Activated B cell treated with CpG ODN at 0.5 μM for 24 hours (primary cell): ENCODE measurements at regions not wholly inside any gene's neighbourhood (a gene's known extent, or its start where the extent isn't known, plus 50 kb on each side); places are given as distances from the start of the nearest gene placed in this dataset.

Experiments used
- ATAC-seq: fragments of 200-7000 bp; cut with Tn5 transposase; one replicate; pipeline ENCODE4 v1.10.0; 2021; ENCODE audit warnings: low read depth, mild to moderate bottlenecking, moderate library complexity
- CTCF ChIA-PET: fragments of 350-600 bp; sonication (Branson Sonifier 250); formaldehyde crosslinking; loops from one replicate; lab custom pipeline; 2021; ENCODE audit warnings: antibody characterized with exemption; lab: Charles Lee
- POLR2A ChIA-PET: fragments of 350-600 bp; sonication (Branson Sonifier 250); formaldehyde crosslinking; loops from one replicate; lab custom pipeline; 2021; ENCODE audit warnings: antibody characterized with exemption; lab: Charles Lee
- DNase-seq: peaks from one replicate; pipeline ENCODE4 v3.0.0; 2022
- H3K27ac Mint-ChIP-seq: one replicate; pipeline ENCODE4 v1.8.0; 2020; ENCODE audit warnings: mixed read lengths
- H3K27me3 Mint-ChIP-seq: one replicate; pipeline ENCODE4 v1.8.0; 2021; ENCODE audit warnings: mixed read lengths
- H3K36me3 Mint-ChIP-seq: one replicate; pipeline ENCODE4 v1.8.0; 2021; ENCODE audit warnings: low read depth, mixed read lengths
- H3K4me1 Mint-ChIP-seq: one replicate; pipeline ENCODE4 v1.8.0; 2021; ENCODE audit warnings: mixed read lengths
- H3K4me3 Mint-ChIP-seq: one replicate; pipeline ENCODE4 v1.8.0; 2020; ENCODE audit warnings: mild to moderate bottlenecking, mixed read lengths
- H3K9me3 Mint-ChIP-seq: one replicate; pipeline ENCODE4 v1.8.0; 2020; ENCODE audit warnings: mixed read lengths
- intact Hi-C: fragments of 100-400 bp; cut with micrococcal nuclease; formaldehyde crosslinking; loops from one replicate; pipeline ENCODE4 v1.15.1; 2024
- TF ChIP-seq, protein P1 (sequence below): fragments of 200-600 bp; IDR thresholded peaks from one replicate; pipeline ENCODE4 v1.8.0; 2022; ENCODE audit warnings: antibody characterized with exemption, mild to moderate bottlenecking

DNA sequence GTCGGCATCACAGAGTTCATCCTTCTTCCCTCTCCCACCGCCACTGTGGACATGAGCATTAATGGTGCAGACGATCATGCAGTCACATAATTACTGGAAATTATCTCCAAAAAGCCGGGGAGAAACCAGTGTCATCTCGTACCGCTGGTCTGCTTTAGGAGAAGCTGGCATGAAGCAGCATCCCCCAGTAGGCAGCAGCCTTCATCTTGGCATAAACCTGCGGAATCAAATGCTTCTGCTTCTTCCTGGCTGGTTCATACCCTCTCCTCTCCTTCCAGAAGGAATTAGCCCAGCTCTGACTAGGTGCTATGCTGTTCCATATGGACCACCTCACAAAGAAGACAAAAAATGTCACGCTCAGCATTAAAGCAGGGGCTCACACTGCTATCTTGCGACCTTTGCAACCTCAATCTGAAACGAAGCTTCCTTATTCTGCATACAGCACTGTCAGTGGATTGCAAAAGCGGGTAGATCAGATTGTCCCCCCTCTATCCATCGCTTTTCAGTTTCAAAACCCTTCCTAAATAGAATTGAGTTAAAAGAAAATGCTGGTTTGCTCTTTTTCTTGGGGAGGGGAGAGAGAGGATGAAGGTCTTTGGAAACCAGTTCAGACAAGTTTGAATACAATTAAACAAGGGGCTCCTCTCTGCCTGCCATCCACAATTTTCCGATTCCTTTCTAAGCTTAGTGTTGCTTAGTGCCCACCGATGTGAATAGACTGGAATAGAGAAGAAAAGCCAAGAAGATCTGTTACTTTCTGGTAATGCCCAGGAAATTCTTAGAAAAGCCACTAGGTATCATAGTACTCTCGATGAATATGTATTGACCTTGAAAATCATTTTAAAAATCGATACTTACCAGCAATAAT lies 212.1 kb upstream of the ZNF521 start:
- Mint-ChIP-seq H3K4me1 (no peaks in the 10 kb centered on the region), H3K9me3 (no peaks in the 10 kb centered on the region), H3K4me3 (no peak overlapping the region), H3K36me3 (no peaks in the 10 kb centered on the region), H3K27me3 (no peaks in the 10 kb centered on the region), H3K27ac (no peak overlapping the region)
- ATAC-seq = no peak
- POLR2A ChIA-PET = no interaction called here
- intact Hi-C loops = no loop called here
- TF ChIP-seq, protein P1, sequence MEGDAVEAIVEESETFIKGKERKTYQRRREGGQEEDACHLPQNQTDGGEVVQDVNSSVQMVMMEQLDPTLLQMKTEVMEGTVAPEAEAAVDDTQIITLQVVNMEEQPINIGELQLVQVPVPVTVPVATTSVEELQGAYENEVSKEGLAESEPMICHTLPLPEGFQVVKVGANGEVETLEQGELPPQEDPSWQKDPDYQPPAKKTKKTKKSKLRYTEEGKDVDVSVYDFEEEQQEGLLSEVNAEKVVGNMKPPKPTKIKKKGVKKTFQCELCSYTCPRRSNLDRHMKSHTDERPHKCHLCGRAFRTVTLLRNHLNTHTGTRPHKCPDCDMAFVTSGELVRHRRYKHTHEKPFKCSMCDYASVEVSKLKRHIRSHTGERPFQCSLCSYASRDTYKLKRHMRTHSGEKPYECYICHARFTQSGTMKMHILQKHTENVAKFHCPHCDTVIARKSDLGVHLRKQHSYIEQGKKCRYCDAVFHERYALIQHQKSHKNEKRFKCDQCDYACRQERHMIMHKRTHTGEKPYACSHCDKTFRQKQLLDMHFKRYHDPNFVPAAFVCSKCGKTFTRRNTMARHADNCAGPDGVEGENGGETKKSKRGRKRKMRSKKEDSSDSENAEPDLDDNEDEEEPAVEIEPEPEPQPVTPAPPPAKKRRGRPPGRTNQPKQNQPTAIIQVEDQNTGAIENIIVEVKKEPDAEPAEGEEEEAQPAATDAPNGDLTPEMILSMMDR = no peak
- CTCF ChIA-PET = no interaction called here
- no peak for DNase-seq

DNA sequence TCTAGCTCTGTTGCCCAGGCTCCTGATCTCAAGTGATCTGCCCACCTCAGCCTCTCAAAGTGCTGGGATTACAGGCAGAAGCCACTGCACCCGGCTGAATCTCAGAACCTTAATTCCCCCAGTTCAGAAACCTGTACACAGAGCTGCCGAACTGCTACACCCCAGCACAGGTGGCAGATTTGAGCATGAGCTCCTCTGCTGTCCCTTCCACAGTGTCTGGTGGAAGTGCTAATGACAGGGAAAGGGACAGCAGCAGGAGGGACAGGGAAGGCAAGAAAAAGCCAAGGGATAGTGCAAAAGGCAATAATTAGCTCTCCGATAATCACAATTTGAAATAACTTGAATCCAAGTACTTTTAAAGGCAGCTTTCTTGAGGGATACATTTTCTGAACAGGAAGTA lies 211.4 kb upstream of the ZNF521 start:
- Mint-ChIP-seq H3K9me3 (no peaks in the 10 kb centered on the region), H3K4me3 (no peak overlapping the region), H3K27ac (no peak overlapping the region), H3K4me1 (no peaks in the 10 kb centered on the region), H3K36me3 (no peaks in the 10 kb centered on the region), H3K27me3 (no peaks in the 10 kb centered on the region)
- ATAC-seq = no peak
- POLR2A ChIA-PET = no interaction called here
- TF ChIP-seq, protein P1 = no peak
- intact Hi-C loops = no loop called here
- DNase-seq = no peak
- CTCF ChIA-PET = no interaction called here

DNA sequence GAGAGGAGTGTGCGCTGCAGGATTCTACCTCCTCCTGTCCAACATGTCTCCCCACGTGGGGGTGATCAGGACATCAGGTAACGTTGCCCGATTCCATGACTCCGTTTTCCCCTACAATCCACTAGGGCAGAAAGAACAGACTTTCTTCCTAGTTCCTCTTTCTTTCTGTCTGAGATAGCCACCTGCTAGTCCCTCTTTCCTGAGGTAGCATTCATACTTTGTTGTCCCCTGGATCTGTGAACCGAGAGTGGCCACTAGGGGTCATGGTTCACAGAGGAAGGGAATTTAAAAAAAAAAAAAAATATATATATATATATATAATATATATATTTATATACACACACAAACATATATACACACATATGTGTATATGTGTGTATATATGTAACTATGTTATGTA lies 210.0 kb upstream of the ZNF521 start:
- no peaks in the 10 kb centered on the region for H3K27me3 Mint-ChIP-seq
- DNase-seq (no peak), ATAC-seq (no peak)
- no peak overlapping the region for H3K27ac Mint-ChIP-seq
- TF ChIP-seq, protein P1 = no peak
- H3K9me3 Mint-ChIP-seq = no peaks in the 10 kb centered on the region
- intact Hi-C loops = no loop called here
- H3K36me3 Mint-ChIP-seq = no peaks in the 10 kb centered on the region
- no peaks in the 10 kb centered on the region for H3K4me1 Mint-ChIP-seq
- no peak overlapping the region for H3K4me3 Mint-ChIP-seq
- ChIA-PET POLR2A (no interaction called here), CTCF (no interaction called here)

DNA sequence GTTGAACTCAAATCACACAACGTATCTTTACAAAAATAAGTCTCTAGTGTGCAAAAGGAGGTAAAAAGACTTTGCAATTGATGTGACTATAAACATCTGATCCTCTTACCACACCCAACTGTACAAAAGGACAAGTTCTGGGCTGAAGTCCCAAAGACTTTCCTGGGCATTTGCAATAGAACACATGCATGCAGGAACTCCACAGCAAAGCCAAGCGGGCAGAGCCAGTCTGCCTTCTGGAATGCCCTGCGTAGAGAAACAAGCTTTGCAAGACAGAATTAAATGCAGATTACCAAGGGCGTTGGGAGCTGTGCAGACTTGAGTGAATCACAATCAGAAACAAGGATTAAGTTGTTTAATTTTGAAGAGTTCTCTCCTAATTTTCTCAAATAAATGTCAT lies 208.4 kb upstream of the ZNF521 start:
- TF ChIP-seq, protein P1 = no peak
- CTCF ChIA-PET = no interaction called here
- Mint-ChIP-seq H3K36me3 (no peaks in the 10 kb centered on the region), H3K4me1 (no peaks in the 10 kb centered on the region), H3K27me3 (no peaks in the 10 kb centered on the region), H3K27ac (no peak overlapping the region), H3K4me3 (no peak overlapping the region), H3K9me3 (no peaks in the 10 kb centered on the region)
- ATAC-seq = no peak
- no peak for DNase-seq
- intact Hi-C loops = no loop called here
- POLR2A ChIA-PET = no interaction called here

DNA sequence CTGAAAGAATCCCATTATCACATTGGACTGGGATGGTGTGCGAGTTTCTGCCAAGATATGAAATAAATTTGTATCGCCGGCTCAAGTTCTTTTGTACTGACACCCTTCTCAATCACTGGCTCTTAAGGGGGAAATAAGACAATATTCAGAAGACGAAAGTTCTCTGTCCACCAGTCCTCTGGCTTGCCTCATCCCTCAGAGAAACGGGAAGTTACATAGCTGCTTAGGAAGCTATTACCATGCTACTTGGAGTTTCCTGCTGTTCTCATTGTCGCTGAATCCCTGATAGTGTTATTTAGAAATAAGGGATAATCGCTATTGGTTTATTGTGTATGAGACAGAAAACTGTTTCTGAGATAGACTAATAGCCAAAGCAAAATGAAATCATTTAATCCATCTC lies 205.0 kb upstream of the ZNF521 start:
- ChIA-PET POLR2A (no interaction called here), CTCF (no interaction called here)
- Mint-ChIP-seq H3K27me3 (no peaks in the 10 kb centered on the region), H3K4me3 (no peak overlapping the region), H3K9me3 (no peaks in the 10 kb centered on the region), H3K36me3 (no peaks in the 10 kb centered on the region), H3K27ac (no peak overlapping the region), H3K4me1 (no peaks in the 10 kb centered on the region)
- DNase-seq (no peak), ATAC-seq (no peak)
- intact Hi-C loops = no loop called here
- TF ChIP-seq, protein P1 = no peak
